ENCODE measurements at regions not wholly inside any gene's neighbourhood (a gene's known extent, or its start where the extent isn't known, plus 50 kb on each side); places are given as distances from the start of the nearest gene placed in this dataset.
"Not testable (repeated sequence)": the region's sequence is repeated elsewhere in the genome, so short reads cannot be mapped to it uniquely, and the experiment has no call there.

DNA sequence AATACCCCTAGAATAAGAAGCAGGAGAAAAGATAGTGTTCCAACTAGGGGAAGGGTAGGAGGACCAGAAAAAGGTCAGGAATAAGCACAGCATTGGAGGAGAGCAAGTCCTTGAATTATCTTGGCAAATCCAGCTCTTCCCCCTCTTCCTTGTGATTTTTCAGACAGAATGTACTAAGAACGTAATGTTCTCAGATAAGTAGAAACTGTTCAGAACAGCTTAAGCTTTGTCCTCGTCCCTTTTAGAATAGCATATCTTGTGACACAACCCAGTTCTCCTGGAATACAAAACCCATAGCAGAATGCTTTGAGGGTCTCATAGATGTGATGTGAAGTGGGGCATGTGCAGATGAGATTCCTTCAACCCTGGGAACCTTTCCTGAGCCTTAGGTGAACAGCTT is 97.4 kb downstream of the EMB start:
- no peak for DNase-seq

DNA sequence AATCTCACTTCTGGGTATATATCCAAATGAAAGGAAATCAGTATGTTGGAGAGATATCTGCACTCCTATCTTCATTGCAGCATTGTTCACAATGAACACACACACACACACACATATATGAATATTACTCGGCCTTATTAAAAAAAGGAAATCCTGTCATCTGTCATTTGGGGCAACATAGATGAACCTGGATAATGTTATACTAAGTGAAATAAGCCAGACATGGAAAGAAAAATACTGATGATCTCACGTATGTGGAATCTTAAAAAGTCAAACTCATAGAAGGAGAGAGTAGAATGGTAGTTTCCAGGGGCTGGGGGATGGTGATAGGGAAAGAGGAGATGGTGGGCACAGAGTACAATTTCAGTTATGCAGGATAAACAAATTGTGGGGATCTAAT is 100.3 kb downstream of the EMB start:
- DNase-seq: no peak

DNA sequence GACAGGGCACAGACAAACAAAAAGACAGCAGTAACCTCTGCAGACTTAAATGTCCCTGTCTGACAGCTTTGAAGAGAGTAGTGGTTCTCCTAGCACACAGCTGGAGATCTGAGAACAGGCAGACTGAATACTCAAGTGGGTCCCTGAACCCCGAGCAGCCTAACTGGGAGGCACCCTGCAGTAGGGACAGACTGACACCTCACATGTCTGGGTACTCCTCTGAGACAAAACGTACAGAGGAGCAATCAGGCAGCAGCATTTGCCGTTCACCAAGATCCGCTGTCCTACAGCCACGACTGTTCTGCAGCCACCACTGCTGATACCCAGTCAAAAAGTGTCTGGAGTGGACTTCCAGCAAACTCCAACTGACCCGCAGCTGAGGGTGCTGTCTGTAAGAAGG is 110.5 kb downstream of the EMB start:
- DNase-seq: not testable (repeated sequence)

DNA sequence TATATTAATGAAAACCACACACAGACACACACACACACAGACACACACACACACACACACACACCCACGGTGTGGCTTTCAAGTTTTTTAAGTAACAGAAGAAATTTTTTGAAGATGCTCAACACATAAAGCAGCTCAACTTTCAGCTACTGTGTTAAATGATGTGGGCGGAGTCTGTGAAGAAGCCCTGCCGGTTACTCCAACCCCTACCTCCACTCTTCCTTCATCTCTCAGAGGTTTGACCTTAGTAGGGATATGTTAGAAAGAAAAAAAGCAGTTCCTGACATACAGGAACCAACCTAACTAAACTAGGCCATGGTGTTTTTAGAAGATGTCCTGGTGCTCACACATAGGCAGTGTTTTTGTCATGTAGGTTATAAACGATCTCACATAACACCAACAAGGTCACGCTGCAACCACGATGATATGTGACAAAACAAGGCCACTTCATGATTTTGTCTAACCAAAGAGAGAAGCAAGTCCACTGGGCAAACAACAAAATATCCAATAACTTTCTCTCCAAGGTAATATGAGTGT is 112.8 kb downstream of the EMB start:
- no peak for DNase-seq

DNA sequence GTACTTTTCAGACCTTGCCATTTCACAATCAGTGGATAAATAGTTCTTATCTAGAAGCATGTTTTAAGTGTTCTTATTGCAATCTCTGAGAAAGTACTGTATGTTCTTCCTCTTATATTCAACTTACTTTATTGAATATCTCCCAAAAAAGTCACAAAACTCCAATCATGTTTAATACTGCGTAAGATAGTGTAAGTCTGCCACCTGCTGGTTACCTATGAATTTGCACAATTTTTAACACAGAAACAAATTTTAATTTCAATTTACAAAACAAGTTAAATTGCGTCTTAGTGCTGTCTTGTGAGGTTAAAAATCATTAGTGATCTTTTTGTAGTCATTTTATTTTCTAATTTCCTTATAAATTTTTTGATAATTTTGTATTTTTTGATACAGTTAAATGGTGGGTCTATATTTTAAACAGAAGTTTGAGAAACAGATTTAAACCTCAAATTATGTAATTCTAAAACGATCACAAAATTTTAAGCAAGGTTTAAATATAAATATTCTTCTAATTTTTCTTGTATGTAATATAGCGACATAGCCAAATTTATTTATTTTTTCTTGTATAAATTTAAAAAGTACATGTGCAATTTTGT is 115.8 kb downstream of the EMB start:
- peak in 1 of 2 experiments; percentile 50 for DNase-seq

DNA sequence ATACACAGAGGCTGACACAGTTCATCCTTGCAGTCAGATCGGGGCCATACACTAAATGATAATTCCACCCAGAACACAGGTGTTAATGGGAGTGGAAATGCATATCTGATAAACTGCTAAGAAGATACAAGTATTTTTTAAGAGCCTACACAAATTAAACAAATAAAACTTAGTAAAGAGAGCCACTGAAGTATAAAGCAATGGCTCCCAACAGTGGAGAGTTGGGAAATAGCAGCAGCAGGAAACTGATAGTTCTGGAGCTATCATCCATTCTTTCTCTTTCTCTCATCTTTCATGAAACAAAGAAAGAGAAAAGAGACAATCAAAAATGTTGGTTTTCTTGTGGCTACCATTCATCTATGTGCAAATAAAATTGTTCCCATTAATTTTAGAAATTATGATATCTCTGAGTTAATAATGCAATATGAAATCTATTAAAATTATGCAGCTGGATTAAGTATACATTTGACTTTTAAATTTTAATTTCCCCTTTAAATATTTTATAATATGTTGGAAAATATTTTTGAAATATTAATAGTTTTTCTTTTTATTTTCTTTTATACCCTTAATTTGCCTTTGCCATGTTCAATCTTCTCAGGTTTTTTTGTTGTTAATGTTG is 120.8 kb downstream of the EMB start:
- DNase-seq: peak in 1 of 2 experiments; percentile 20

DNA sequence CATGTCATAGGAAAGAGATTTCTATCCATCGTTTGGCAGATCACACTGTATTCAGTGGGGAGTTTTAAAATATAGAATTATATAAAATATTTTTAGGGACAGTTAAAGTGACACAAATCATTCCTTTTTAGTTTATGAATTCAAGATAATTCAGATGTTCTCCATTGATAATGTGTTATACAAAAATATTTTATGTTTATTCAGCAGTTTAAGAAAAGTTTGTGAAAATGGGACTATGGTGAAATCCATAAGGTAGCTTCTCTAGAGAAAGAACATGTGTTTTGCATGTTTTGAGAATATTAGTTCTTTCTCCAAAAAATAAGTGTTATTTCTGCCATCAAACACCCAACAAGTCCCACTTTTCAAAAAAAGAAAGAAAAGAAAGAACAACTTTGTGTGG is 122.9 kb downstream of the EMB start:
- DNase-seq: no peak

DNA sequence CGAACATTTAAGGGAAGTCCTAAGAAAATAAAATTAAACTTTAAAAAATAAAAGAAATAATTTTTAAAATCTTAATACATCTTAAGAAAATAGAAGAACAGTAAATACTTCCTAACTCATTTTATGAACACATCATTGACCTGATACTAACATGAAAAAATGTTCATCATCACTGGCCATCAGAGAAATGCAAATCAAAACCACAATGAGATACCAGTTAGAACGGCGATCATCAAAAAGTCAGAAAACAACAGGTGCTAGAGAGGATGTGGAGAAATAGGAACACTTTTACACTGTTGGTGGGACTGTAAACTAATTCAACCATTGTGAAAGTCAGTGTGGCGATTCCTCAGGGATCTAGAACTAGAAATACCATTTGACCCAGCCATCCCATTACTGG is 134.6 kb downstream of the EMB start:
- DNase-seq: not testable (repeated sequence)

DNA sequence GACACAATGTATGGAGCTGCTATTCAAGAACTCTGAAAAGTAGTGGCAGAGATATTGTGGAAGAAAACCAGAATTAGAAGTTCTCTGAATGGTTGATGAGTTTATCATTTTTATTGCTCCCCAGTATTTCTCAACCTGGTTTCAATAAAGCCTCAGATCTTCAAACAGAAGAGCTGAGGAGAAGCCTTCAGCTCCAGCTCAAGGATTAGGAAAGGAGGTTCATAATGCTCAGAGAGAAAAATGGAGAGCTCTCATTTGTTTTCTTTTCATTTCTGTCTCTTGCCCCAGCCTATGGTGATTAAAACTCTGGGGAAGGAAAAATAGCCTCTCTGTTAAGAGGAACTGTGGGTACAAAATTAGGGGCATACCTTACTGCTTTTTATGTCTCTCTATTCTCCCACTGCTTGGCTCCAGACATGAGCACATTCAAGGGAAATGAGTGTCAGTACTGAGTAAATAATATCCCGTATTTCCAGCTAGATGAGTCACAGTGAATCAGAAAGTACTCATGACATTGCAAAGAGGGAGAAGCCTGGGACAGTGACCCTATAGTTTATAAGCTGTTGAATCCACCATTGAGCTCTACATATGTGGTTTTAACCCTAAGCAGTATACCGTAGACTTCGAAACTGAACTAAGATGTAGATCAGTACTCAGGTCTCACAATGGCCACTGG is 138.1 kb downstream of the EMB start:
- peak; percentile 57 to 83 for DNase-seq

DNA sequence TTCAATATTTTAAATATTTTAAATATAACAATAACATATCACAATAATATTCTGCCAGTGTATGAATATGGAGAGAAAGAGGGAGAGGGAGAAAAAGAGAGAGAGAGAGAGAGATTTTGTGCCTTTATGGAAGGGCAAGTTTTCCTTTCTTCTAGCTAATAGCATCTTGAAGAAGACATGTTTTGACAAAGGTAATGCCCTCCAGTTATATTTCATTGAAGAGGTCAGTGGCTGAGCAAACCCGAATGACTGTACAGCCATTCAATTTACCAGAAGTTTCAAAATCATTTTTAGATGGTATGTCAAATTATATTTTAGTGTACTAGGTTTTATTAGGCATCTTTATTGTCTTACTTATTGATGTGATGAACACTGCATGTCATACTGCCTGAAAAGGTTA is 139.3 kb downstream of the EMB start:
- no peak for DNase-seq

DNA sequence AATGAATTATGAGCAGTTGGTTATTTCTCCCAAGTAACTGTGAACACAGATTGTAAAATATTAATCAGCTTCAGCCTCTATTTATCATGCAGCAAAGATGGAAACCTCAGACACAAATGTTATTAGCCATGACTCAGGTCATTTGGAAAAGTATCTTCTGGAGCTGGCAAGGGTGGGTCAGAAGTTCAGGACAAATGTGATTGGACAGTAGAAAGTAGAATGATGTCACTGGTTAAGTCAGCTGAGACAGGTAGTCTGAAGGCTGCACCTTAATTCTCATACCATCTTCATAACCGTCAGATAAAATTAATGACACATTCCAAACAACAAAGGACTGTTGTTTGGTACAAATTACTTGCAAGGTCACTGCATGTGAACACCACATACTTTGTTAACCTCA is 140.2 kb downstream of the EMB start:
- no peak for DNase-seq

DNA sequence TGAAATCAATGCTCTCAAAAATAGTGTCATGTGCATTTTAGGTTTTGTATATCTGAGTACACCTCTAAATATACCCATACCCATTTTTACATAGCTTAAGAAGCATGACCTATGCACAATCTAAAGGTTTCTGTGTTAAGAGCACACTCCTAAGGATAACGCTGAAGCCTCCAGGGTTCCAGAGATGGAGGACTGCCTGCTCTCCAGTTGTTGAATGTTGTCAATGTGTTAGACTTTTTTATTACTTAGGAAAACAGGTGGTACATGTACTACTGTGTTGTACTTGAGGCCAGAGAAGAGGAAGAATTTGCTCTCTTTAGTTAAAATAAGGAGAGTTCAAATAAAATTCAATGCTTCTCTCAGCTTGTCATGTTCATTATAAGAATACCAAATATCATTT is 141.2 kb downstream of the EMB start:
- DNase-seq: no peak

DNA sequence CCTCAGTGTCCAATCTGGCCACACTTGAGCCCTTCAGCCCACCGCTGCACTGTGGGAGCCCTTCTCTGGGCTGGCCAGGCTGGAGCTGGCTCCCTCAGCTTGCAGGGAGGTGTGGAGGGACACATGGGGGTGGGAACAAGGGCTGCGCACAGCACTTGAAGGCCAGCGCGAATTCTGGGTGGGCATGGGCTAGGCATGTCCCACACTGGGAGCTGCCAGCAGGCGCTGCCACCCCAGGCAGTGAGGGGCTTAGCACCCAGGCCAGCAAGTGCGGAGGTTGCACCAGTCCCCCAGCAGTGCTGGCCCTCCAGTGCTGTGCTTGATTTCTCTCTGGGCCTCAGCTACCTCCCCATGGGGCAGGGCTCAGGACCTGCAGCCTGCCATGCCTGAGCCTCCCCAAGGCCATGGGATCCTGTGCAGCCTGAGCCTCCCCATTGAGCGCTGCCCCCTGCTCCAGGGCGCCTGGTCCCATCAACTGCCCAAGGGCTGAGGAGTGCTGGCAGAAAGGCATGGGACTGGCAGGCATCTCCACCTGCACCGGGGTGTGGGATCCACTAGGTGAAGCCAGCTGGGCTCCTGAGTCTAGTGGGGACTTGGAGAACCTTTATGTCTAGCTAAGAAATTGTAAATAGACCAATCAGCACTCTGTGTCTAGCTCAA is 148.2 kb downstream of the EMB start:
- no peak for DNase-seq

DNA sequence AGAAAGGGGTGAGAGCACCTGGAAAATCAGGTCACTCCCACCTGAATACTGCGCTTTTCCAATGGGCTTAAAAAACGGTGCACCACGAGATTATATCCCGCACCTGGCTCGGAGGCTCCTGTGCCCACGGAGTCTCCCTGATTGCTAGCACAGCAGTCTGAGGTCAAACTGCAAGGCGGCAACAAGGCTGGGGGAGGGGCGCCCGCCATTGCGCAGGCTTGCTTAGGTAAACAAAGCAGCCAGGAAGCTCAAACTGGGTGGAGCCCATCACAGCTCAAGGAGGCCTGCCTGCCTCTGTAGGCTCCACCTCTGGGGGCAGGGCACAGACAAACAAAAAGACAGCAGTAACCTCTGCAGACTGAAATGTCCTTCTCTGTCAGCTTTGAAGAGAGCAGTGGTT is 160.6 kb downstream of the EMB start:
- not testable (repeated sequence) for DNase-seq

Measured in SW 1271 (cell line).